GM04503 (cell line): ENCODE measurements at regions not wholly inside any gene's neighbourhood (a gene's known extent, or its start where the extent isn't known, plus 50 kb on each side); places are given as distances from the start of the nearest gene placed in this dataset.

Experiments
- DNase-seq: peaks from one replicate; pipeline ENCODE4 v3.0.0-alpha.2; 2012; ENCODE audit warnings: low read depth

- DNase-seq = no peak
Observed at GRCh38 chr15:58271410-58271809, 133.2 kb downstream of the AQP9 start.

GRCh38 chr15:58273104-58273503, 134.9 kb downstream of the AQP9 start:
- no peak for DNase-seq

DNA sequence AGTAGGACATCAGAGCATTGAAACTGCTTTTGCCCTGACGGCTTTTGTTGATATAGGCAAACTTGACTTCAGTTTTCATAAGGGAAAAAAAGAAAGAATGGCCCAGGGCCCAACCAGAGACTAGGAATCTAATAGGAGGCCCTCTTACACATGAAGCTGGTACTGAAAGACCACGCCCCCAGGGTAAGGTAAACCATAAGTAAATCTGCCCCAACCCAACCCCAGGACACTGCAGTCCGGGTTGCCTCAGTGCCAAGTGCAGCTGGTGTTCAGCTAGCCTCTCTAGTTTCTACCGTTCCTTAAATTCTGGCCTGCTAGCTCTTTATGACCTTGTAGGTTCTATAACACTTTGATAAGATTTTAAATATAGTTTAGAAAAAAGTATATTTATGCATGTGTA, 136.7 kb downstream of the AQP9 start:
- DNase-seq = no peak

GRCh38 chr15:58275785-58276184, 137.6 kb downstream of the AQP9 start:
- DNase-seq = no peak

DNA sequence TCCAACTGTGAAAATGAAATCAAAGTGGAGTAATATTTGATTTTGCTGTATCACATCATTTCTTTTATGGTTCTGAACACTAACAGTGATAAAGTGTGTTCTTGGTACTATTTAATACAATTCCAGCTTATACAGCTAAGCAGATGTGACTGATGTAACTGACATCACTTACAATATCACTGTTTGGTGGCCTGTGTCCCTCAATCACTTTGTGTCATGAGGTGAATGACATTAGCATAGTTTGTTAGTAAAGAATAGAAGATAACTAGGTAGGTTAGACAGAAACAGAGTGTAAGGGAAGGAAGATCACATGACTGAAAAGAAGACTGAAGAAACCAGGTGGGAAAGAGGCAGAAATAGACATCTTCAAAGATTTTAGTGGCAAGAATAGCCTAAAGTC, 138.7 kb downstream of the AQP9 start:
- no peak for DNase-seq

DNA sequence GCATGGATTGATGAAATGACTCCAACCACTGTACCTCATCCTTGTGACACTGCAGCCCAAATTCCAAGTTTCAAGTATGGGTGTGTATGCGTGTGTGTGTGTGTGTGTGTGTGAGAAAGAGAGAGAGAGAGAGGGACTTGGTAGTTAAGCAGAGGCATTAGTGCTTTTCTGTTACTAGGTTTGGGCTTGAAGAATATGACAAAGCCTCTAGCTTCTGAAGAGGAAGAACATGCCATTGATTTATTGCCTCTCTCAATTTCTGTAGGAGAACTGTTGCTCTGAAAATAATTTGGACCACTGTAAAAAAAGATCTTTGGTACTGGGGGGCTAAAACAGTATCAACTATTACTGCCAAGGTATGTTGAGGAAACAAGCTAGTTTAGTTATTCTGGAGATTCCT, 139.2 kb downstream of the AQP9 start:
- no peak for DNase-seq

DNA sequence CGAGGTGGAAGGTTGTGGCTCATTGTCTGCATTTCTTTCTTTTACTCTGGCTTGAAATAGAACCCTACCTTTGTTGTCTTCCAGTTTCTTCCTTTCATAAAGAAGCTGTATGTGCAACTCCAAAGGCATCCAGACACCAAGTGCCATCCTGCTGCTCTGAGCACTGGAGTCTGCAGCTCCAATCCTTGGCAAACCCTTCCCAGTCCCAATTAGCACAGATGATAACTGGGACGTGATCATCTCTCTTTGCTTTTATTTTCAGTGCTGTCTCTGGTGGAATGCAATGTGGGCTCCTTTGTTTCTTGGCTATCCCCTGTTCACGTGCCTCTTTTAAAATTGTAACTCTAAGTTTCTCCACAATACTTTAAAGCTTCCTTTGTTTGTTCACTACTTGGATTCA, 140.9 kb downstream of the AQP9 start:
- no peak for DNase-seq

DNA sequence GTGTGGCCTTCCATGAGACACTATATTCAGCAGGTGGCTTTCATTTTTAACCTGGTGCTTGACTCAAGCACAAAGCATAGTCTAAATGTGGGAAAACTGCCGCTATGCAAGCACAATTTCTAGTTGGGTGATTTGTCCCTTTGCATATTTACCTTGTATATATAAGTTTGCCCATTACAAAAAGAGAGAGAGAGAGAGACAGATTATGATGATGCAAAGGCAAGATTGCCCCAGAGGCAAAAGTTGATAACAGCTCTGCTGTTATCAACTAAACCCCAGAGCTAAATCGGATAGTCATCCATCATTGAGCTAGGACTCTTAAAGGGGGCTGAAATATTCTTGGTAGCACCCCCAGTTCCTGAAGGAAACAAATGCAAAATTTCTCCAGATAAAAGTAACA, 141.5 kb downstream of the AQP9 start:
- DNase-seq = no peak

GRCh38 chr15:58282060-58282708, 144.0 kb downstream of the AQP9 start:
- DNase-seq = no peak

DNA sequence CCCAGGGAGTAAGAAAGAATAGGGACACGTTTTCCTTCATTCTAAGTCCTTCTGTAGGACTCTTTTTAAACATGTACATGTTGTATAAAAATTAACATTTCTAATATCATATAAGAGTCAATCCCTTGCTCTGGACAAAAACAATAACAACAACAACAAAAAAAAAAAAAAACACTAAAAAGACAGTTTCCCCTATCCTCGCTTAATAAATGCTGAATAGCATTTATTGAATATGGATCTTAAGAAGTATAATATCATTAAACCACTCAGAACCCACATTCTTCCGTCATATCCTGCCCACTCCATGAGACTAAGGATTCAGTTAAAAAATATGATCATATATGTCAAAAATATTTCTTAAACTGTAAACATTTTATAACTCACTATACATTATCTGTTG, 145.1 kb downstream of the AQP9 start:
- no peak for DNase-seq

GRCh38 chr15:58284293-58284692, 146.1 kb downstream of the AQP9 start:
- DNase-seq = no peak

GRCh38 chr15:58285212-58285920, 146.4 kb upstream of the LIPC start:
- no peak for DNase-seq

GRCh38 chr15:58285921-58286278, 145.9 kb upstream of the LIPC start:
- DNase-seq = no peak

GRCh38 chr15:58286523-58286922, 145.3 kb upstream of the LIPC start:
- DNase-seq = no peak

GRCh38 chr15:58287891-58288290, 143.9 kb upstream of the LIPC start:
- no peak for DNase-seq

DNA sequence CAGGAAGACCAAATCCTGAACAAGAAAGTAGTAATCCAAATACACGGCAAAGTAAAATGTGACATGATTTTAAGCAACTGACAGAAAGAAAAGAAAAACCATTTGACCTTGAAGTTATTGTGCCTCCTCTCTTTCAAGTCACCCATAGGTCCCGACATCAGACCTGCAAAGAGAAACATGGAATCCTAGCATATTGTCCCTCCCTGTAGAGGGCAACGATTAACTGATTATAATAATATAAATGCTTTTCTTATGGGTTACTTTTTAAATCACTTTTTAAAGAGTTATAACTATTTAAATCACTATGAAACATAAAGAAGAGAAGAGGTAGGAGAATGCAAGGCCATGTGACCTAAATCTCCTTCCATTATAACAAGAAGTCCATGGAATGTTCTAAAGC, 143.2 kb upstream of the LIPC start:
- no peak for DNase-seq

GRCh38 chr15:58291848-58292247, 139.9 kb upstream of the LIPC start:
- no peak for DNase-seq

GRCh38 chr15:58292751-58293175, 139.0 kb upstream of the LIPC start:
- no peak for DNase-seq

DNA sequence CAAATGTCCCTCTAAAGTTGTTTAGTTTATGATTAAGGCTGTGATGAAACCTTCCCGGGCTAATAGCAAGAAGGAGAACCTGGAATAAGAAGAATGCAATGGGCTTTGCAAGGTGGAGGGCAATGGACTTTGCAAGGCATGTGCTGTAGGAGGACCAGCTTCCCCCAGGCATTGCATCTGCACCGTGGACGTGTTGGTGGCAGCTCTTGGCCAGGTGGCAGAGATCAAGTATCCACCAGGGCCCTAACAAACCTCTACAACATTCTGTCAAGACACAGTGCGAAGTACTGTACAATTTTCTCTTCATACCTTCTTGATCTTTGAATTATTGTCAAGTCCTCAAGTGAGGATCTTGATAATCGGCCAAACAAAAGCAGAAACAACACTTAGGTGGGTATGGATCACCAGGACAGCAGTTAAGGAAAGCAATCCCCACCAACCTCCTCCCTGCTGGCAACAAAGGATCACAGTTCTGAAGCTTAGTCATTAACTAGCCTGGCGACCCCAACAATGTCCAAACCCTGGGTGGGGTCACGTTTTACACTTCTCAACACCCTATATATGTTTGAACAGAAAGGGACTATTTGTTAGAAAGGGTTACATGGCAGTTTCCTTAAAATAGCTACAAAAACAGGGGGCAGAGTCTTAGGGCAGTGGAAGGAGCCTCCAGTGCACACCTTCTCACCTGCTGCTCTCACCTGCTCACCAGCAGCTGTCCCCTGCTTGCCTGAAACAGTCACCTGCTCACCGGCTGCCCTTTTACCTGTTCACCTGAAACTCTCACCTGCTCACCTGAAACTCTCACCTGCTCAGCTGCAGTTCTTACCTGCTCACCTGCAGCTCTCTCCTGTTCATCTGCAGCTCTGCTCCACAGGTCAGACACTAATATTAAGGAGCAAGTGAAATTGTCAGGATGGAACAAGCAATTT, 137.9 kb upstream of the LIPC start:
- DNase-seq = no peak

- no peak for DNase-seq
Observed at GRCh38 chr15:58294681-58295254, 137.0 kb upstream of the LIPC start.

GRCh38 chr15:58295637-58296215, 136.1 kb upstream of the LIPC start:
- no peak for DNase-seq

- no peak for DNase-seq
Observed at GRCh38 chr15:58296276-58296675, 135.5 kb upstream of the LIPC start.
